ENCODE measurements at regions not wholly inside any gene's neighbourhood (a gene's known extent, or its start where the extent isn't known, plus 50 kb on each side); places are given as distances from the start of the nearest gene placed in this dataset.

DNA sequence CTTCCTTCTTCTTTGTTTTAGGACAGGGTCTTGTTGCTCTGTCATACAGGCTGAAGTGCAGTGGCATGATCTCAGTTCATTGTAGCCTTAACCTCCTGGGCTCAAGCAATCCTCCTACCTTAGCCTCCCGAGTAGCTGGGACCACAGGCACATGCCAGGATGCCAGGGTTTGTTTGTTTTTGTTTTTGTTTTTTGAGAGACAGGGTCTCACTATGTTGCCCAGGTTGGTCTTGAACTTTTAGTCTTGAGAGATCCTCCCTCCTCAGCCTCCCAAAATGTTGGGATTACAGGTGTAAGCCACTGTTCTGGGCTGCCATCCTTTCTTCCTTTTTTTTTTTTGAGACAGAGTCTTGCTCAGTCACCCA lies 56.5 kb upstream of the SLC45A1 start:
- Histone ChIP-seq H4K20me1 (ENCODE audit: low read length) (no peaks in the 10 kb centered on the region), H3K9ac (ENCODE audit: low read length) (no peak overlapping the region), H3K4me3 (ENCODE audit: low read length) (no peak overlapping the region), H3K27me3 (ENCODE audit: low read length) (no peaks in the 10 kb centered on the region), H3K27ac (ENCODE audit: low read length) (no peak overlapping the region), H2AFZ (ENCODE audit: low read length) (no peak overlapping the region), H3F3A (ENCODE audit: low read length, unreplicated experiment) (peaks cover 5% of the 10 kb centered on the region), H3K4me2 (ENCODE audit: low read length) (no peak overlapping the region), H3K4me1 (ENCODE audit: insufficient read depth, low read length) (peaks cover 30% of the 10 kb centered on the region), H3K9me3 (ENCODE audit: low read length) (no peaks in the 10 kb centered on the region), H3K36me3 (ENCODE audit: low read depth, low read length) (no peaks in the 10 kb centered on the region), H3K9me2 (replicated peaks; ENCODE audit: low read length) (no peaks in the 10 kb centered on the region), H3K79me2 (ENCODE audit: low read length) (no peaks in the 10 kb centered on the region)
- ATAC-seq (no peak), DNase-seq (no peak)
- TF ChIP-seq, protein P1, sequence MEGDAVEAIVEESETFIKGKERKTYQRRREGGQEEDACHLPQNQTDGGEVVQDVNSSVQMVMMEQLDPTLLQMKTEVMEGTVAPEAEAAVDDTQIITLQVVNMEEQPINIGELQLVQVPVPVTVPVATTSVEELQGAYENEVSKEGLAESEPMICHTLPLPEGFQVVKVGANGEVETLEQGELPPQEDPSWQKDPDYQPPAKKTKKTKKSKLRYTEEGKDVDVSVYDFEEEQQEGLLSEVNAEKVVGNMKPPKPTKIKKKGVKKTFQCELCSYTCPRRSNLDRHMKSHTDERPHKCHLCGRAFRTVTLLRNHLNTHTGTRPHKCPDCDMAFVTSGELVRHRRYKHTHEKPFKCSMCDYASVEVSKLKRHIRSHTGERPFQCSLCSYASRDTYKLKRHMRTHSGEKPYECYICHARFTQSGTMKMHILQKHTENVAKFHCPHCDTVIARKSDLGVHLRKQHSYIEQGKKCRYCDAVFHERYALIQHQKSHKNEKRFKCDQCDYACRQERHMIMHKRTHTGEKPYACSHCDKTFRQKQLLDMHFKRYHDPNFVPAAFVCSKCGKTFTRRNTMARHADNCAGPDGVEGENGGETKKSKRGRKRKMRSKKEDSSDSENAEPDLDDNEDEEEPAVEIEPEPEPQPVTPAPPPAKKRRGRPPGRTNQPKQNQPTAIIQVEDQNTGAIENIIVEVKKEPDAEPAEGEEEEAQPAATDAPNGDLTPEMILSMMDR (conservative IDR thresholded peaks at IDR 0.05; ENCODE audit: low read depth, low read length): no peak
- TF ChIP-seq EZH2 (IDR thresholded peaks at IDR 0.05; ENCODE audit: low read length, unreplicated experiment): no peak
- no peak for TF ChIP-seq EZH2phosphoT487 (IDR thresholded peaks at IDR 0.05; ENCODE audit: borderline replicate concordance, low read length)
- ChIA-PET CTCF (no interaction called here), POLR2A (ENCODE audit: unreplicated experiment) (no interaction called here)
- intact Hi-C loops (cut with micrococcal nuclease): no loop called here
- BruUV-seq (replicated peaks): no TSS peak

DNA sequence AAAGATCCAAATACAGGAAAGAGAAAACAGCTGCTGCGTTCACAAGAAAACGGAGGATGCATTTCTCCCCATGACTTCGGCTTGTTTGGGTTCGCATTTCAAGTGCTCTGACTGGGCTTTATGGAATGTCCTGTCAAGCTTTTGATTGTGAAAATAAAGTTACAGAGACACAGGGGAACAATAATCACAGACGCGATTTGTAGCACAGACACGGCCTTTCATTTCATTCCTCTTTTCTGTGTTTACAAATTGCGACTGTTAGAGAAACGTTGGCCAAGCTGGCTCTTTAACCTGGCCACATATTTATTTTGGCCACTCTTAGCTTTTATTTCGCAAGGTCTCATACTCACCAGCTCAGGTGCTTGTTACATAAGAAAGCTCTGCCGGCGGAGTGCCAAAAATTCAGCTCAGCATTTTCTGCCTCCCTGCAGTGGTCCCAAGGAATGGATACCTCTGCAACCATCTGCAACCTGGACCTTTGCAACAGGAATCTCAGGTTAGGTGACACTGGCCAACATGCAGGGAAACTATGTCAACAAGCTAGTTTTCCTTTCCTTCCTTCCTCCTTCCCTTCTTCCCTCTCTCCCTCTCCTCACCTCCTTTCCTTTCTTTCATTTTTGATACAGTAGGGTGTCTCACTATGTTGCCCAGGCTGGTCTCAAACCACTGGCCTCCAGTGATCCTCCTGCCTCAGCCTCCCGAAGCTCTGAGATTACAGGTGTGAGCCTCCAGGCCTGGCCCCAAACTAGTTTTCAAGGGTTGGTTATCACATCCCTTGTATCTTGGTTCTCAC lies 58.2 kb upstream of the SLC45A1 start:
- Histone ChIP-seq H4K20me1 (ENCODE audit: low read length) (no peaks in the 10 kb centered on the region), H3K27me3 (ENCODE audit: low read length) (no peaks in the 10 kb centered on the region), H3K9me2 (replicated peaks; ENCODE audit: low read length) (no peaks in the 10 kb centered on the region), H3K4me1 (ENCODE audit: insufficient read depth, low read length) (peaks cover 30% of the 10 kb centered on the region), H3K4me2 (ENCODE audit: low read length) (peak overlapping the region; percentile 82), H3K4me3 (ENCODE audit: low read length) (peak overlapping the region; percentile 56), H3K9me3 (ENCODE audit: low read length) (no peaks in the 10 kb centered on the region), H3K36me3 (ENCODE audit: low read depth, low read length) (no peaks in the 10 kb centered on the region), H3F3A (ENCODE audit: low read length, unreplicated experiment) (peaks cover 5% of the 10 kb centered on the region), H3K9ac (ENCODE audit: low read length) (peak overlapping the region; percentile 78), H3K27ac (ENCODE audit: low read length) (peak overlapping the region; percentile 97), H3K79me2 (ENCODE audit: low read length) (no peaks in the 10 kb centered on the region), H2AFZ (ENCODE audit: low read length) (0 out of 2 replicates have a peak overlapping the region, but pooled peaks have one; percentile 10)
- intact Hi-C loops (cut with micrococcal nuclease): loop anchor here (1.0 to 5.0 kb wide), 10 partner anchors 21 to 232 kb away; no protein-coding TSS in a partner anchor
- ATAC-seq (peak; percentile 42), DNase-seq (peak; percentile 86)
- CTCF ChIA-PET: interaction anchor here (0.6 to 1.2 kb wide), 2 partner anchors 10 to 55 kb away, joined by 4 to 6 read pairs; no protein-coding TSS in a partner anchor
- POLR2A ChIA-PET (ENCODE audit: unreplicated experiment): interaction anchor here (0.5 to 0.9 kb wide), 6 partner anchors 54 to 255 kb away, joined by 3 to 7 read pairs (median 4); no protein-coding TSS in a partner anchor
- TSS peak; percentile 87 for BruUV-seq (replicated peaks)
- TF ChIP-seq EZH2 (IDR thresholded peaks at IDR 0.05; ENCODE audit: low read length, unreplicated experiment): no peak
- TF ChIP-seq, protein P1 (conservative IDR thresholded peaks at IDR 0.05; ENCODE audit: low read depth, low read length): no peak
- TF ChIP-seq EZH2phosphoT487 (IDR thresholded peaks at IDR 0.05; ENCODE audit: borderline replicate concordance, low read length): no peak

DNA sequence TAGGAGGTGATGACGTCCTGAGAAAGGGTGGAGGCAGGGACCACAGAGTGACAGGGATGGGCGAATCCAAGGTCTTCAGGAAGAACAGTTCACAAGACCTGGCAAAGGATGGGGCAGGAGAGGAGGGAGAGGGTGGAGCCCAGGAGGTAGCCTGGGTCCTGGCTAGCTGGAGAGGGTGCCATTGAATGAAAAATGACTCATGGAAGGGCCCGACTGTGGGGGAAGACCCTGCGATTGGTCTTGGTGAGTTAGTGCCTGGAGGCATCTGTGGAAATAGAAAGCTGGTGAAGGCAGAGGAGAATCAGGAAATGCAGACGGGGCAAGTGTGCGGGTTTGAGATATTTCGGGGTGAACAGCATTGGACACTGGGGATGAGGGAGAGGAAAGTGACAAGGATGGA lies 60.3 kb upstream of the SLC45A1 start:
- CTCF ChIA-PET: no interaction called here
- no peak overlapping the region; the same call in 1 of the 2 replicates for H2AFZ ChIP-seq (ENCODE audit: low read length)
- BruUV-seq (replicated peaks): no TSS peak
- peaks cover 30% of the 10 kb centered on the region for H3K4me1 ChIP-seq (ENCODE audit: insufficient read depth, low read length)
- TF ChIP-seq EZH2phosphoT487 (IDR thresholded peaks at IDR 0.05; ENCODE audit: borderline replicate concordance, low read length): no peak
- no peak for TF ChIP-seq EZH2 (IDR thresholded peaks at IDR 0.05; ENCODE audit: low read length, unreplicated experiment)
- TF ChIP-seq, protein P1 (conservative IDR thresholded peaks at IDR 0.05; ENCODE audit: low read depth, low read length): no peak
- no peaks in the 10 kb centered on the region for H3K36me3 ChIP-seq (ENCODE audit: low read depth, low read length)
- POLR2A ChIA-PET (ENCODE audit: unreplicated experiment): interaction anchor here (0.6 kb wide), 1 partner anchor 46 kb away, joined by 3 read pairs; no protein-coding TSS in a partner anchor
- H3K4me3 ChIP-seq (ENCODE audit: low read length): no peak overlapping the region
- intact Hi-C loops (cut with micrococcal nuclease): loop anchor here (2.0 to 5.0 kb wide), 4 partner anchors 27 to 210 kb away; no protein-coding TSS in a partner anchor
- H3K9ac ChIP-seq (ENCODE audit: low read length): peak overlapping the region; percentile 72; the same call in 1 of the 2 replicates
- peak overlapping the region; percentile 97 for H3K27ac ChIP-seq (ENCODE audit: low read length)
- no peaks in the 10 kb centered on the region for H3K9me2 ChIP-seq (replicated peaks; ENCODE audit: low read length)
- peaks cover 5% of the 10 kb centered on the region for H3F3A ChIP-seq (ENCODE audit: low read length, unreplicated experiment)
- H4K20me1 ChIP-seq (ENCODE audit: low read length): no peaks in the 10 kb centered on the region
- H3K79me2 ChIP-seq (ENCODE audit: low read length): no peaks in the 10 kb centered on the region
- 0 out of 2 replicates have a peak overlapping the region, but pooled peaks have one; percentile 29 for H3K4me2 ChIP-seq (ENCODE audit: low read length)
- no peaks in the 10 kb centered on the region for H3K27me3 ChIP-seq (ENCODE audit: low read length)
- DNase-seq (peak; percentile 70), ATAC-seq (no peak)
- no peaks in the 10 kb centered on the region for H3K9me3 ChIP-seq (ENCODE audit: low read length)
